ENCODE measurements at regions not wholly inside any gene's neighbourhood (a gene's known extent, or its start where the extent isn't known, plus 50 kb on each side); places are given as distances from the start of the nearest gene placed in this dataset.

GRCh38 chr16:86963600-86964575, 353.3 kb downstream of the C16orf95 start:
- DNase-seq = no peak

GRCh38 chr16:86964796-86965241, 352.4 kb downstream of the C16orf95 start:
- DNase-seq = no peak

GRCh38 chr16:86965331-86965730, 351.9 kb downstream of the C16orf95 start:
- no peak for DNase-seq

- no peak for DNase-seq
Measured at GRCh38 chr16:86965840-86966550, 351.2 kb downstream of the C16orf95 start.

- no peak for DNase-seq
Measured at GRCh38 chr16:86966777-86967176, 350.4 kb downstream of the C16orf95 start.

GRCh38 chr16:86968866-86969265, 348.3 kb downstream of the C16orf95 start:
- DNase-seq = no peak

- DNase-seq = no peak
Measured at GRCh38 chr16:86969716-86970115, 347.5 kb downstream of the C16orf95 start.

GRCh38 chr16:86970279-86970678, 346.9 kb downstream of the C16orf95 start:
- no peak for DNase-seq

- no peak for DNase-seq
Measured at GRCh38 chr16:86970726-86971125, 346.5 kb downstream of the C16orf95 start.

GRCh38 chr16:86971251-86971650, 345.9 kb downstream of the C16orf95 start:
- DNase-seq = no peak

GRCh38 chr16:86974120-86974519, 343.1 kb downstream of the C16orf95 start:
- no peak for DNase-seq

- DNase-seq = no peak
Measured at GRCh38 chr16:86975445-86975844, 341.7 kb downstream of the C16orf95 start.

- no peak for DNase-seq
Measured at GRCh38 chr16:86977076-86977676, 340.0 kb downstream of the C16orf95 start.

- no peak for DNase-seq
Measured at GRCh38 chr16:86978445-86979030, 338.7 kb downstream of the C16orf95 start.

GRCh38 chr16:86979061-86979460, 338.1 kb downstream of the C16orf95 start:
- no peak for DNase-seq

GRCh38 chr16:86979984-86980553, 337.1 kb downstream of the C16orf95 start:
- DNase-seq = no peak

- DNase-seq = no peak
Measured at GRCh38 chr16:86980644-86981043, 336.5 kb downstream of the C16orf95 start.

GRCh38 chr16:86982347-86982596, 334.9 kb downstream of the C16orf95 start:
- no peak for DNase-seq

GRCh38 chr16:86982912-86983311, 334.3 kb downstream of the C16orf95 start:
- DNase-seq = no peak

GRCh38 chr16:86983621-86984020, 333.6 kb downstream of the C16orf95 start:
- no peak for DNase-seq

- DNase-seq = no peak
Measured at GRCh38 chr16:86984343-86984742, 332.8 kb downstream of the C16orf95 start.

- no peak for DNase-seq
Measured at GRCh38 chr16:86984991-86985647, 332.1 kb downstream of the C16orf95 start.

GRCh38 chr16:86985648-86986015, 331.6 kb downstream of the C16orf95 start:
- DNase-seq = no peak
